ENCODE measurements at regions not wholly inside any gene's neighbourhood (a gene's known extent, or its start where the extent isn't known, plus 50 kb on each side); places are given as distances from the start of the nearest gene placed in this dataset.

DNA sequence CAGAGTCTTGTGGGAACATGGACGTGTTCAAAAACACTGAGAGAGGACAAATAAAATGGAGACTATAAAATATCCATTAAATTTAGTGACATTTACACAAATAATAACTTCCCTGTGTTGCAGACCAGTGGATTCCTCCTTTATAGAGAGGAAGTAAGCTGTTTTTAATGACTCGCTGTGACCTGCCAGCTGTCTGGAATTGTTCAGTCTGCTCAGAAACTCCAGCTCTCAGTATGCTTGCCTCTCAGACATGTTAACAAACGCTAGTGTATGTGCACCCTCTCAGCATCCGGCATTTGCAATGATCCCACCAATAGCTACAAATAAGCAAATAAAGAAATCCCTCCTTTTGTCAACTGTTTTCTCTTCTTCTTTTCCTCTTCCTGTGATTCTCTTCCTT is 158.0 kb upstream of the TCF21 start:
- Histone ChIP-seq H3K4me3 (no peak overlapping the region), H3K4me2 (ENCODE audit: control insufficient read depth, insufficient read depth) (no peak overlapping the region), H3K36me3 (ENCODE audit: control insufficient read depth in 2 of 2, insufficient read depth in 2 of 2, low read length in 1 of 2) (no peaks in the 10 kb centered on the region), H3K9me3 (replicated peaks; ENCODE audit: control insufficient read depth, insufficient read depth, low read length) (no peaks in the 10 kb centered on the region), H3K9ac (ENCODE audit: control insufficient read depth, insufficient read depth, low read length) (no peak overlapping the region), H4K20me1 (ENCODE audit: control insufficient read depth, insufficient read depth) (no peaks in the 10 kb centered on the region), H2AFZ (ENCODE audit: control insufficient read depth, low read depth, low read length) (no peak overlapping the region), H3K27me3 (replicated peaks in 1 of 2; ENCODE audit: control insufficient read depth in 2 of 2, insufficient read depth in 2 of 2, low read length in 1 of 2) (no peaks in the 10 kb centered on the region), H3K79me2 (ENCODE audit: control insufficient read depth, insufficient read depth, low read length) (no peaks in the 10 kb centered on the region), H3K27ac (ENCODE audit: control insufficient read depth, insufficient read depth) (no peak overlapping the region), H3K4me1 (ENCODE audit: control insufficient read depth, insufficient read depth, low read length) (no peaks in the 10 kb centered on the region)
- SMC1A ChIA-PET (ENCODE audit: uncharacterized antibody, unreplicated experiment) = no interaction called here
- in situ Hi-C loops (cut with MboI) = no loop called here
- no TSS peak for BruUV-seq (replicated peaks)
- CTCF ChIA-PET = no interaction called here
- TF ChIP-seq SPI1 (IDR thresholded peaks at IDR 0.05; ENCODE audit: borderline replicate concordance, insufficient read depth, low read depth, low read length) (no peak), RELB (IDR thresholded peaks at IDR 0.05; ENCODE audit: low read depth) (no peak), BACH1 (IDR thresholded peaks at IDR 0.05; ENCODE audit: borderline replicate concordance) (no peak), STAT1 (conservative IDR thresholded peaks at IDR 0.05) (no peak), SRF (IDR thresholded peaks at IDR 0.05; ENCODE audit: low read depth in 2 of 2, low read length in 2 of 2) (no peak), EP300 (IDR thresholded peaks at IDR 0.05; ENCODE audit: borderline replicate concordance in 1 of 2, control insufficient read depth in 1 of 2, low read depth in 2 of 2, low read length in 2 of 2) (no peak), MTA2 (IDR thresholded peaks at IDR 0.05; ENCODE audit: low read depth) (no peak), NFYA (IDR thresholded peaks at IDR 0.05; ENCODE audit: borderline replicate concordance, low read depth, low read length) (no peak), CEBPB (IDR thresholded peaks at IDR 0.05; ENCODE audit: borderline replicate concordance in 1 of 2, low read depth in 2 of 2, low read length in 2 of 2) (no peak), SMAD5 (IDR thresholded peaks at IDR 0.05; ENCODE audit: low read depth) (no peak), SREBF2 (IDR thresholded peaks at IDR 0.05; ENCODE audit: low read length) (no peak), FOXM1 (IDR thresholded peaks at IDR 0.05; ENCODE audit: low read depth, low read length) (no peak)
- ATAC-seq (no peak), DNase-seq (ENCODE audit: low read depth, low spot score) (no peak), FAIRE-seq (no peak)
- POLR2A ChIA-PET = no interaction called here
- intact Hi-C loops (cut with micrococcal nuclease; ENCODE audit: unreplicated experiment) = no loop called here
- WGBS (ENCODE audit: insufficient coverage, insufficient replicate concordance, low lambda C conversion rate, missing lambda C conversion rate) = 10% methylated on average over 4 of the region's 4 CpGs
- RAD21 ChIA-PET (ENCODE audit: unreplicated experiment) = no interaction called here
